DND-41 (cell line): ENCODE measurements at regions not wholly inside any gene's neighbourhood (a gene's known extent, or its start where the extent isn't known, plus 50 kb on each side); places are given as distances from the start of the nearest gene placed in this dataset.

ENCODE experiments used
- ATAC-seq: fragments of 200-7000 bp; cut with Tn5 transposase; 3 replicates; pipeline ENCODE4 v1.9.1; 2021; ENCODE audit warnings: low read depth; ENCODE audit not compliant: insufficient read depth
- DNase-seq: peaks from one replicate; pipeline ENCODE4 v3.0.0-alpha.2; 2020
- H2AFZ ChIP-seq: 2 replicates; pipeline ENCODE4 v1.6.0; 2012; ENCODE audit warnings: low read depth, low read length
- H3K27ac ChIP-seq: 2 replicates; pipeline ENCODE4 v1.5.1; 2012; ENCODE audit warnings: low read length, inconsistent platforms
- H3K27me3 ChIP-seq: fragments of 200-600 bp; sonication (generic); 2 replicates; pipeline ENCODE4 v1.6.0; 2012; ENCODE audit warnings: low read length, mild to moderate bottlenecking, inconsistent platforms; ENCODE audit not compliant: insufficient read depth, poor library complexity
- H3K36me3 ChIP-seq: 2 replicates; pipeline ENCODE4 v1.5.1; 2012; ENCODE audit warnings: low read length, inconsistent platforms; ENCODE audit not compliant: insufficient read depth
- H3K4me1 ChIP-seq: 2 replicates; pipeline ENCODE4 v1.5.1; 2012; ENCODE audit warnings: mild to moderate bottlenecking, low read length; ENCODE audit not compliant: insufficient read depth
- H3K4me2 ChIP-seq: 2 replicates; pipeline ENCODE4 v1.6.0; 2012; ENCODE audit warnings: mild to moderate bottlenecking, moderate library complexity, low read length, inconsistent platforms; ENCODE audit not compliant: insufficient read depth
- H3K4me3 ChIP-seq, 2 experiments: fragments of 200-600 bp in 1 of 2; shearing (Covaris generic) in 1 of 2; 2 replicates each; pipeline ENCODE4 v1.5.1; 2012 to 2016; ENCODE audit warnings: inconsistent platforms in 2 of 2, low read length in 2 of 2, mild to moderate bottlenecking in 2 of 2, low read depth in 1 of 2, moderate library complexity in 1 of 2
- H3K79me2 ChIP-seq: 2 replicates; pipeline ENCODE4 v1.6.0; 2012; ENCODE audit warnings: low read length, inconsistent platforms; ENCODE audit not compliant: insufficient read depth
- H3K9ac ChIP-seq: 2 replicates; pipeline ENCODE4 v1.6.0; 2012; ENCODE audit warnings: low read depth, mild to moderate bottlenecking, inconsistent platforms, low read length, moderate library complexity
- H3K9me3 ChIP-seq: 2 replicates; pipeline ENCODE4 v1.5.1; 2012; ENCODE audit warnings: low read length, moderate library complexity, mild to moderate bottlenecking, inconsistent platforms; ENCODE audit not compliant: insufficient read depth, severe bottlenecking
- H4K20me1 ChIP-seq: 2 replicates; pipeline ENCODE4 v1.6.0; 2012; ENCODE audit warnings: low read length; ENCODE audit not compliant: insufficient read depth
- EZH2 ChIP-seq: IDR thresholded peaks from 3 replicates; pipeline ENCODE4 v1.6.1; 2012; ENCODE audit warnings: borderline replicate concordance, low read depth, mild to moderate bottlenecking, moderate library complexity, low read length, inconsistent platforms; ENCODE audit not compliant: severe bottlenecking
- TF ChIP-seq, protein P1 (sequence below): IDR thresholded peaks from 2 replicates; pipeline ENCODE4 v1.5.1; 2012; ENCODE audit warnings: borderline replicate concordance, low read length, moderate library complexity, mild to moderate bottlenecking; ENCODE audit not compliant: poor library complexity, severe bottlenecking; ENCODE audit errors: extremely low read depth

DNA sequence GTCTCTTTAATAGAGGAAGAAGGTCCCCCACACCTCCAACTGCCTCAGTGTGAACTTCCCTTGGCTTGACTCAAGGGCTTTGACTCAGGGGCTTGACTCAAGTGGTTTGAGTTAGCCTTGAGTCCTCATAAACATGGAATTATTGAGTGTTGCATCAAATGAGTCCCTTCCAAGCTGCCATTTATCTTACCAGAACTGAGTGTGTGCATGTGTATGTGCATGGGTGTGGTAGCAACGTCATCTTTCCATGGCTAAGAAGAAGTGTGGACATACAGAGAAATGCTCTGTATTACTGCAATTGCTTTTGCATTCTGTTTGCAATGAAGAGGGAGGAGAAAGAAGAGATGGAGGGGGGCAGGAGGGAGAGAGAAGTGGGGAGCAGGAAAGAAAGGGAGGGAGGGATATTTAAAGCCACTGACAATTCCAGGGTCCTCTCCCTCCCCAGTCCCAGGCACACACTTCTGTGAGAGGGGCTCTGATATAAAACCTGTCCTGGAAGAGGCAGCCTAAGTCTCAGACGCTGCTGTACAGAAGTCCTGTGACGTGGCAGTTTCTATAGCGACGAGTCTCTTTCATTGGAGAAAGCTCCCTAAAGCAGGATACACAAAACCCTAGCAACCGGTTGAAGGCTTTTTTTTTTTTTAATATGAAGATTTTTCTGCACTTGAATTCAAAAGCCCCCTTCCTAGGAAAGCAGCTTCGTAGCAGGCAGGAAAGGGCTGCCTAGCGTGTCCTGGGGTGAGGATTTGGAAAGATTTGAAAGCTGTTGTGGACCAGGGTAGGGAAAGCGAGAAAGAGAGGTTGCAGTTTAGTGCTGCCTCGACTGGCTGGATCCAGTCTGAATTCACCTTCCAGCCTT lies 93.3 kb upstream of the MAP1B start:
- Histone ChIP-seq H3K4me3 (no peak overlapping the region), H3K4me1 (no peaks in the 10 kb centered on the region), H3K27ac (no peak overlapping the region), H3K9ac (no peak overlapping the region), H3K4me2 (no peak overlapping the region), H4K20me1 (no peaks in the 10 kb centered on the region), H3K27me3 (no peaks in the 10 kb centered on the region), H3K79me2 (no peaks in the 10 kb centered on the region), H3K36me3 (no peaks in the 10 kb centered on the region), H2AFZ (no peak overlapping the region), H3K9me3 (no peaks in the 10 kb centered on the region)
- TF ChIP-seq, protein P1, sequence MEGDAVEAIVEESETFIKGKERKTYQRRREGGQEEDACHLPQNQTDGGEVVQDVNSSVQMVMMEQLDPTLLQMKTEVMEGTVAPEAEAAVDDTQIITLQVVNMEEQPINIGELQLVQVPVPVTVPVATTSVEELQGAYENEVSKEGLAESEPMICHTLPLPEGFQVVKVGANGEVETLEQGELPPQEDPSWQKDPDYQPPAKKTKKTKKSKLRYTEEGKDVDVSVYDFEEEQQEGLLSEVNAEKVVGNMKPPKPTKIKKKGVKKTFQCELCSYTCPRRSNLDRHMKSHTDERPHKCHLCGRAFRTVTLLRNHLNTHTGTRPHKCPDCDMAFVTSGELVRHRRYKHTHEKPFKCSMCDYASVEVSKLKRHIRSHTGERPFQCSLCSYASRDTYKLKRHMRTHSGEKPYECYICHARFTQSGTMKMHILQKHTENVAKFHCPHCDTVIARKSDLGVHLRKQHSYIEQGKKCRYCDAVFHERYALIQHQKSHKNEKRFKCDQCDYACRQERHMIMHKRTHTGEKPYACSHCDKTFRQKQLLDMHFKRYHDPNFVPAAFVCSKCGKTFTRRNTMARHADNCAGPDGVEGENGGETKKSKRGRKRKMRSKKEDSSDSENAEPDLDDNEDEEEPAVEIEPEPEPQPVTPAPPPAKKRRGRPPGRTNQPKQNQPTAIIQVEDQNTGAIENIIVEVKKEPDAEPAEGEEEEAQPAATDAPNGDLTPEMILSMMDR: no peak
- no peak for TF ChIP-seq EZH2
- ATAC-seq (no peak), DNase-seq (no peak)

DNA sequence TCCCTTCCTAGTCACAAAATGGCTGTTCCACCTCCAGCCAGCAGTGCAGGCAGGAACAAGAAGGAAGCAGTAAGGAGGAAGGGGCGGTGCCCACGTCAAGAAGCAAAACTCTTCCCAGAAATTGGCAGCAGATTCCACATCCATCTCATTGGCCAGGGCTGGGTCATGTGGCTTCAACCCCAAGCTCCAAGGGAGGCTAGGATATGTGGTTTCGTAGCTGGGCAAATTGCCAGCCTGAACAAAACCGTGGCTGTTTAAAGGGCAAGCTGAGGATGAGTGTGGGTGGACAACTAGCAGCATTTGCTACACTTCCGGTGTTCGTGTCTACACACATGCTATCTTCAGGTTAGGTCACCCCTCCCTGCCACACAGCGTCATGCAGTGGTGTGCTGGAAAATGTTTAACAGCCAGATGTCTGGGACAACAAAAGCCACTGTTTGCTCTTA lies 92.1 kb upstream of the MAP1B start:
- no peaks in the 10 kb centered on the region for H3K27me3 ChIP-seq
- no peaks in the 10 kb centered on the region for H3K36me3 ChIP-seq
- H3K27ac ChIP-seq: no peak overlapping the region
- H3K79me2 ChIP-seq: no peaks in the 10 kb centered on the region
- peak; percentile 24; the same call in 1 of the 3 replicates for ATAC-seq
- DNase-seq: peak; percentile 16
- H4K20me1 ChIP-seq: no peaks in the 10 kb centered on the region
- H3K9me3 ChIP-seq: no peaks in the 10 kb centered on the region
- H3K4me3 ChIP-seq: no peak overlapping the region
- no peaks in the 10 kb centered on the region for H3K4me1 ChIP-seq
- TF ChIP-seq, protein P1: no peak
- TF ChIP-seq EZH2: no peak
- no peak overlapping the region for H3K9ac ChIP-seq
- H3K4me2 ChIP-seq: no peak overlapping the region
- no peak overlapping the region for H2AFZ ChIP-seq

DNA sequence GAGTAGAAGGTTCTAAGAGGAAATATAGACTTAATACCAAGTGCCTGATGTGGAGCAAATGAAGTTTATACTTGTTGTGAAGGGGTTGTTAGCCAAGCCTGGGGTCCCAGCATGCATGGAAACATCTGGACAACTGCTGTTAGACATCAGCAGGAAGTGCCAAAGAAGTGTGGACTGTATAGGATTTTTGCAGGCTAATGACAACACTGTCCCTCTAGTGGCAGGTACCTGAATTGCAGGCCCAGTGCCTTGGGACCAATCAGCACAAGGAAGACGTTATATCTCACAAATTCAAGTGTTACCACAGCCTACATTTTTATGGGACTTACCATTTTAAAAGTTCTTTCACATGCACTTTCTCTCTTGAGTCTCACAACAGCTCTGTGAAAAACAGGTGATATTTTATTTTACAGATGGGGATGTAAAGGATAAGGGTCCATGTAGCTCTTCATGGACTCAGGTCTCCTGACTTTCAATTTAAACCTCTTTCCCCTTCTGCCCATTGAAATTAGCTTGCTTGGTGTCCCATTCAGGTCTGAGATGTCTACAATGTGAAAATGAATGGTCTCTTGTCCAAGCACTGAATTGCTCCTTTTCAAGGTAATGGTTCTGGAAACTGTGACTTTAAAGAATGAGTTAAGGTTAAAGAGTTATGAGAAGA lies 89.0 kb upstream of the MAP1B start:
- no peak overlapping the region for H3K9ac ChIP-seq
- H3K4me3 ChIP-seq: no peak overlapping the region
- H3K36me3 ChIP-seq: no peaks in the 10 kb centered on the region
- H3K27me3 ChIP-seq: no peaks in the 10 kb centered on the region
- no peaks in the 10 kb centered on the region for H3K79me2 ChIP-seq
- H2AFZ ChIP-seq: no peak overlapping the region
- H3K27ac ChIP-seq: no peak overlapping the region
- DNase-seq (peak; percentile 64), ATAC-seq (peak; percentile 79)
- H3K9me3 ChIP-seq: no peaks in the 10 kb centered on the region
- H3K4me2 ChIP-seq: no peak overlapping the region
- TF ChIP-seq, protein P1: peak; percentile 97
- TF ChIP-seq EZH2: no peak
- H3K4me1 ChIP-seq: no peaks in the 10 kb centered on the region
- H4K20me1 ChIP-seq: no peaks in the 10 kb centered on the region
